Activated CD4-positive, alpha-beta T cell treated with anti-CD3 and anti-CD28 coated beads, Interleukin-2, amount 10 ng/mL, durations not matched to agents 7 days and 5 days (primary cell): ENCODE measurements at regions not wholly inside any gene's neighbourhood (a gene's known extent, or its start where the extent isn't known, plus 50 kb on each side); places are given as distances from the start of the nearest gene placed in this dataset.

Source experiments
- CTCF ChIA-PET: fragments of 350-600 bp; sonication (Branson Sonifier 250); formaldehyde crosslinking; loops from one replicate; lab custom pipeline; 2021; ENCODE audit warnings: antibody characterized with exemption; lab: Charles Lee
- POLR2A ChIA-PET: fragments of 350-600 bp; sonication (Branson Sonifier 250); formaldehyde crosslinking; loops from one replicate; lab custom pipeline; 2021; ENCODE audit warnings: antibody characterized with exemption; lab: Charles Lee
- DNase-seq: peaks from one replicate; pipeline ENCODE4 v3.0.0-alpha.2; 2020
- H3K27ac Mint-ChIP-seq: one replicate; pipeline ENCODE4 v1.8.0; 2021; ENCODE audit warnings: mild to moderate bottlenecking, moderate library complexity, mixed read lengths
- H3K27me3 Mint-ChIP-seq: one replicate; pipeline ENCODE4 v1.8.0; 2021; ENCODE audit warnings: mixed read lengths
- H3K36me3 Mint-ChIP-seq: one replicate; pipeline ENCODE4 v1.8.0; 2021; ENCODE audit warnings: low read depth, mixed read lengths
- H3K4me1 Mint-ChIP-seq: one replicate; pipeline ENCODE4 v1.8.0; 2021; ENCODE audit warnings: mixed read lengths
- H3K4me3 Mint-ChIP-seq: one replicate; pipeline ENCODE4 v1.8.0; 2021; ENCODE audit warnings: mild to moderate bottlenecking, moderate library complexity, mixed read lengths
- H3K9me3 Mint-ChIP-seq: one replicate; pipeline ENCODE4 v1.8.0; 2021; ENCODE audit warnings: mixed read lengths

DNA sequence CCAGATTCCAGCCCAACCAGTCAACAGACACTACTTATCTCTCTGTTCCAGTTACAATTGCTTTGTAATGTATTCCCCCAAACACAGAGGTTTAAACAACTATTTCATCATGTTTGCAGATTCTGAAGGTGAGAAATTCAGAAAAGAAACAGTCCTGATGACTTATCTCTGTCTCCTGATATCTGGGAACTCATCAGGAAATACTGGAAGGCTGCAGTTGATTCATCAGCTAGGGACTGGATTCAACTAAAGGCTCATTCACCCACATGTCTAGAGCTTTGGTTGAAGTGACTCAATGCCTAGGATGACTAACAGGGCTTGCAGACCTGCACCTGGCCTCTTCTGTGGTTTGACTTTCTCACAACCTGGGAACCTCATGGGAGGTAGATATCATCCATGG, 56.6 kb upstream of the GPC6 start:
- ChIA-PET CTCF (no interaction called here), POLR2A (no interaction called here)
- Mint-ChIP-seq H3K9me3 (no peaks in the 10 kb centered on the region), H3K36me3 (no peaks in the 10 kb centered on the region), H3K4me3 (no peak overlapping the region), H3K4me1 (no peaks in the 10 kb centered on the region), H3K27me3 (no peaks in the 10 kb centered on the region), H3K27ac (no peak overlapping the region)
- no peak for DNase-seq

DNA sequence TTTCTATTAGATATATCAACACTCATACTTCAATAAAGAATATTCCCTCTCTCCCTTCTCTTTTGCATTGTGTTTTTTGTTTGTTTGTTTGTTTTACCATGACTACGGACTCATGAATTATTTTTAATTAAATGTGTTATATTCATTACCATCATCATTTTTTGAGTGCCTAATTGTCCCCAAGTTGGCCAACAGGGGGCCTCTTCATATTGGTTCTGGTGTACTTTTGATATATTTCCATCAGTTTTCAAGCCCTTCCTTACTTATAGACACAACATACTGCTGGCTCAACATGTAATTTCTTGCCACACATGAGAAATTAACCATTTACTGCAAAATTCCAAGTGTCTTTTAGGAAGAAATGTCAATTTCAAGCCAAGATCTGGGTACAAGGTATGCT, 54.5 kb upstream of the GPC6 start:
- no peak overlapping the region for H3K4me3 Mint-ChIP-seq
- H3K27ac Mint-ChIP-seq: no peak overlapping the region
- DNase-seq: no peak
- H3K4me1 Mint-ChIP-seq: no peaks in the 10 kb centered on the region
- no peaks in the 10 kb centered on the region for H3K36me3 Mint-ChIP-seq
- ChIA-PET CTCF (no interaction called here), POLR2A (no interaction called here)
- no peaks in the 10 kb centered on the region for H3K9me3 Mint-ChIP-seq
- H3K27me3 Mint-ChIP-seq: no peaks in the 10 kb centered on the region

DNA sequence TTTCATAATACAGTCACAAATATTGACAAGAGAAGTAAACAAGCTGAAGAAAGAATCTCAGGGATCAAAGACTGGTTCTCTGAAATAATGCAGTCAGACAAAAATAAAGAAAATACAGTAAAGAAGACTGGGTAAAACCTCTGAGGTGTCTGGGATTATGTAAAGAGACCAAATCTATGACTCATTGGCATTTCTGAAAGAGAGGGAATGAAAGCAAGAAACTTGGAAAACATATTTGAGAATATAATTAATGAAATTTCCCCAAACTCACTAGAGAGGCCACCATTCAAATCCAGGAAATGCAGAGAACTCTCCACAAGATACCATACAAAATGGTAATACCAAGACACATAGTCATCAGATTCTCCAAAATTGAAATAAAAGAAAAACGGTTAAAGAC, 53.0 kb upstream of the GPC6 start:
- Mint-ChIP-seq H3K4me3 (no peak overlapping the region), H3K27me3 (no peaks in the 10 kb centered on the region), H3K9me3 (no peaks in the 10 kb centered on the region), H3K4me1 (no peaks in the 10 kb centered on the region), H3K36me3 (no peaks in the 10 kb centered on the region), H3K27ac (no peak overlapping the region)
- POLR2A ChIA-PET: no interaction called here
- CTCF ChIA-PET: no interaction called here
- no peak for DNase-seq

DNA sequence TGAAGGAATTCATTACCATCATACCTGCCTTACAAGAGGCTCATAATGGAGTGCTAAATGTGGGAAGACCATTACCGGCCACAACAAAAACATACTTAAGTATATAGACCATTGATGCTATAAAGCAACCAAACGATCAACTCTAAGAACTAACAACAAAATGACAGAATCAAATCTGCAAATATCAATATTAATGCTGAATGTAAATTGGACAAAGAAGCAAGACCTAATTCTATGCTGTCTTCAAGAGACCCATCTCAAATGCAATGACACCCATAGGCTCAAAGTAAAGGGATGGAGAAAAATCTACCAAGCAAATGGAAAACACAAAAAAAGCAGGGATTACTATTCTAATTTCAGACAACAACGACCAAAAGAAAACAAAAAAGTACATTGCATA, 52.3 kb upstream of the GPC6 start:
- no peaks in the 10 kb centered on the region for H3K4me1 Mint-ChIP-seq
- ChIA-PET POLR2A (no interaction called here), CTCF (no interaction called here)
- no peaks in the 10 kb centered on the region for H3K9me3 Mint-ChIP-seq
- no peaks in the 10 kb centered on the region for H3K27me3 Mint-ChIP-seq
- H3K36me3 Mint-ChIP-seq: no peaks in the 10 kb centered on the region
- H3K4me3 Mint-ChIP-seq: no peak overlapping the region
- H3K27ac Mint-ChIP-seq: no peak overlapping the region
- DNase-seq: no peak
